HepG2 (cell line): ENCODE measurements at regions not wholly inside any gene's neighbourhood (a gene's known extent, or its start where the extent isn't known, plus 50 kb on each side); places are given as distances from the start of the nearest gene placed in this dataset.

Source experiments
- ATAC-seq: fragments of 200-7000 bp; cut with Tn5 transposase; 3 replicates; pipeline ENCODE4 v1.9.1; 2020; ENCODE audit warnings: mild to moderate bottlenecking, moderate library complexity
- BruUV-seq: library from RNA; stranded (reverse); fragments of 400-500 nt; replicated peaks from 2 replicates; lab custom pipeline; 2021; lab: Mats Ljungman, UMichigan
- CTCF ChIA-PET: fragments of 300-600 bp; formaldehyde crosslinking; extraction: SDS; loops from one replicate; lab custom pipeline; 2021; ENCODE audit warnings: low total read pairs, inconsistent platforms, low intra/inter-chr PET ratio; lab: Yijun Ruan, JAX
- POLR2A ChIA-PET: fragments of 350-600 bp; sonication (Branson Sonifier 250); formaldehyde crosslinking; loops from one replicate; lab custom pipeline; 2020; ENCODE audit warnings: antibody characterized with exemption, inconsistent platforms; lab: Yijun Ruan, JAX
- DNase-seq: peaks from one replicate; pipeline ENCODE4 v3.0.0-alpha.2; 2015; ENCODE audit warnings: low spot score
- FAIRE-seq: peaks from 3 replicates; lab custom pipeline; 2011; peaks lifted over from hg19 to GRCh38; lab: Jason Lieb, UNC
- H2AFZ ChIP-seq: one replicate; pipeline ENCODE4 v1.6.1; 2011; ENCODE audit warnings: low read length, inconsistent platforms
- H3K27ac ChIP-seq: fragments of 300-600 bp; 3 replicates; pipeline ENCODE4 v1.8.0; 2011; ENCODE audit warnings: mixed run types, mild to moderate bottlenecking, mixed read lengths, low read length, inconsistent platforms; ENCODE audit not compliant: insufficient read depth; ENCODE audit errors: extremely low read length
- H3K27me3 ChIP-seq, 2 experiments: fragments of 200-600 bp in 1 of 2; 2 replicates in 1 of 2; 3 replicates in 1 of 2; pipeline versions ENCODE4 v1.6.0 to v1.8.0; 2011; ENCODE audit warnings: low read length in 2 of 2, mild to moderate bottlenecking in 2 of 2, moderate library complexity in 2 of 2, inconsistent platforms in 1 of 2; ENCODE audit not compliant: insufficient read depth in 2 of 2, control insufficient read depth in 1 of 2
- H3K36me3 ChIP-seq, 2 experiments: fragments of 200-600 bp in 1 of 2; replicated peaks in 1 of 2; 2 replicates in 1 of 2; 3 replicates in 1 of 2; pipeline versions ENCODE4 v1.5.1 to v1.8.0; 2011; ENCODE audit warnings: low read length in 2 of 2, inconsistent platforms in 1 of 2; ENCODE audit not compliant: insufficient read depth in 2 of 2, control insufficient read depth in 1 of 2
- H3K4me1 ChIP-seq: 2 replicates; pipeline ENCODE4 v1.5.1; 2012; ENCODE audit warnings: low read length, inconsistent platforms; ENCODE audit not compliant: insufficient read depth
- H3K4me2 ChIP-seq: 2 replicates; pipeline ENCODE4 v1.6.0; 2011; ENCODE audit warnings: low read depth, low read length, inconsistent platforms
- H3K4me3 ChIP-seq, 3 experiments: fragments of 200-600 bp in 1 of 3; sonication (generic), shearing (Covaris generic) in 1 of 3; replicated peaks in 1 of 3; 2 replicates each; pipeline ENCODE4 v1.5.1; 2011 to 2016; ENCODE audit warnings: low read length in 3 of 3, inconsistent platforms in 2 of 3, low read depth in 2 of 3, mild to moderate bottlenecking in 2 of 3, control low read depth in 1 of 3, mixed read lengths in 1 of 3; ENCODE audit not compliant: insufficient read depth in 1 of 3
- H3K79me2 ChIP-seq: one replicate; pipeline ENCODE4 v1.6.1; 2011; ENCODE audit warnings: low read length, inconsistent platforms; ENCODE audit not compliant: insufficient read depth
- H3K9ac ChIP-seq: 2 replicates; pipeline ENCODE4 v1.6.0; 2011; ENCODE audit warnings: mild to moderate bottlenecking, low read depth, low read length, inconsistent platforms; ENCODE audit not compliant: insufficient read depth
- H3K9me3 ChIP-seq: 2 replicates; pipeline ENCODE4 v1.5.1; 2012; ENCODE audit warnings: mild to moderate bottlenecking, low read length
- H4K20me1 ChIP-seq: 2 replicates; pipeline ENCODE4 v1.6.0; 2011; ENCODE audit warnings: inconsistent platforms, mild to moderate bottlenecking, low read length, moderate library complexity; ENCODE audit not compliant: insufficient read depth
- AGO1 ChIP-seq: fragments of 200-400 bp; formaldehyde crosslinking; IDR thresholded peaks from 2 replicates; pipeline ENCODE4 v1.6.1; 2017; ENCODE audit warnings: mild to moderate bottlenecking, low read depth, low read length, moderate library complexity; ENCODE audit not compliant: poor library complexity, severe bottlenecking
- FIP1L1 ChIP-seq: fragments of 200-400 bp; formaldehyde crosslinking; IDR thresholded peaks from 2 replicates; pipeline ENCODE4 v1.6.1; 2018; ENCODE audit warnings: low read depth, mild to moderate bottlenecking, low read length, moderate library complexity, borderline replicate concordance; ENCODE audit not compliant: insufficient read depth
- HOXA7 ChIP-seq: sonication (generic); formaldehyde crosslinking; IDR thresholded peaks from 2 replicates; pipeline ENCODE4 v1.8.1; 2022; ENCODE audit warnings: mild to moderate bottlenecking, missing genetic modification reagents, moderate library complexity
- KDM3A ChIP-seq: IDR thresholded peaks from 2 replicates; pipeline ENCODE4 v1.6.1; 2018; ENCODE audit warnings: low read depth, missing compliant biosample characterization
- RAD51 ChIP-seq: fragments of 450-650 bp; IDR thresholded peaks from 2 replicates; pipeline ENCODE4 v1.6.1; 2016; ENCODE audit warnings: borderline replicate concordance
- RXRB ChIP-seq: IDR thresholded peaks from 2 replicates; pipeline ENCODE4 v1.6.1; 2016; ENCODE audit warnings: borderline replicate concordance, missing genetic modification reagents, missing compliant biosample characterization
- SOX5 ChIP-seq: IDR thresholded peaks from 2 replicates; pipeline ENCODE4 v1.6.1; 2016; ENCODE audit warnings: borderline replicate concordance
- ZHX1 ChIP-seq: sonication (generic); formaldehyde crosslinking; IDR thresholded peaks from 2 replicates; pipeline ENCODE4 v1.8.1; 2022; ENCODE audit warnings: low read depth, mild to moderate bottlenecking, missing genetic modification reagents
- ZNF646 ChIP-seq: sonication (generic); formaldehyde crosslinking; IDR thresholded peaks from 2 replicates; pipeline ENCODE4 v1.9.0; 2021; ENCODE audit warnings: mild to moderate bottlenecking, missing genetic modification reagents
- WGBS: methylation state at CpG from one replicate; pipeline ENCODE4 v1.1.6; 2017; ENCODE audit warnings: low lambda C conversion rate; 5-methylcytosine and 5-hydroxymethylcytosine counted together
- in situ Hi-C: cut with HindIII; loops from 2 replicates; pipeline ENCODE4 v1.10.0; 2017; ENCODE audit warnings: low pct_unique_long_range_greater_than_20kb; ENCODE audit not compliant: extremely low pct_ligation_motif_present
- intact Hi-C: fragments of 100-400 bp; cut with micrococcal nuclease; formaldehyde crosslinking; loops from one replicate; pipeline ENCODE4 v1.10.0; 2022; ENCODE audit not compliant: unreplicated experiment
- TF ChIP-seq, protein P1 (sequence below): IDR thresholded peaks from 2 replicates; pipeline ENCODE4 v1.6.1; 2016; ENCODE audit warnings: mild to moderate bottlenecking, missing biosample characterization, missing genetic modification reagents

- no peaks in the 10 kb centered on the region for H4K20me1 ChIP-seq
- H3K27ac ChIP-seq = no peak overlapping the region
- no peaks in the 10 kb centered on the region for H3K79me2 ChIP-seq
- no peak overlapping the region for H3K4me3 ChIP-seq
- H3K4me1 ChIP-seq = no peaks in the 10 kb centered on the region
- TF ChIP-seq KDM3A (CRISPR knock-in tag) (no peak), AGO1 (no peak), SOX5 (CRISPR knock-in tag) (no peak), HOXA7 (no peak), ZNF646 (CRISPR knock-in tag) (no peak), RAD51 (no peak), ZHX1 (no peak), RXRB (no peak), FIP1L1 (no peak)
- TF ChIP-seq, protein P1, sequence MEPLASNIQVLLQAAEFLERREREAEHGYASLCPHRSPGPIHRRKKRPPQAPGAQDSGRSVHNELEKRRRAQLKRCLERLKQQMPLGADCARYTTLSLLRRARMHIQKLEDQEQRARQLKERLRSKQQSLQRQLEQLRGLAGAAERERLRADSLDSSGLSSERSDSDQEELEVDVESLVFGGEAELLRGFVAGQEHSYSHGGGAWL (CRISPR knock-in tag) = no peak
- no peak overlapping the region for H2AFZ ChIP-seq
- intact Hi-C loops (no loop called here), in situ Hi-C loops (loop anchor here (25.0 kb wide), 1 partner anchor 632 kb away; no protein-coding TSS in a partner anchor)
- no peak overlapping the region for H3K9ac ChIP-seq
- FAIRE-seq (no peak), DNase-seq (no peak), ATAC-seq (no peak)
- H3K27me3 ChIP-seq = no peaks in the 10 kb centered on the region
- BruUV-seq = no TSS peak
- H3K36me3 ChIP-seq = no peaks in the 10 kb centered on the region
- H3K9me3 ChIP-seq = no peaks in the 10 kb centered on the region
- POLR2A ChIA-PET = no interaction called here
- CTCF ChIA-PET = no interaction called here
- WGBS = 9% methylated on average over 5 of the region's 5 CpGs
- no peak overlapping the region for H3K4me2 ChIP-seq
Measured at GRCh38 chr15:37229855-37230619, 129.7 kb upstream of the MEIS2 start.
